Activated B cell treated with CpG ODN at 0.5 μM for 24 hours (primary cell): ENCODE measurements at regions not wholly inside any gene's neighbourhood (a gene's known extent, or its start where the extent isn't known, plus 50 kb on each side); places are given as distances from the start of the nearest gene placed in this dataset.

ENCODE experiments used
- ATAC-seq: fragments of 200-7000 bp; cut with Tn5 transposase; one replicate; pipeline ENCODE4 v1.10.0; 2021; ENCODE audit warnings: low read depth, mild to moderate bottlenecking, moderate library complexity
- CTCF ChIA-PET: fragments of 350-600 bp; sonication (Branson Sonifier 250); formaldehyde crosslinking; loops from one replicate; lab custom pipeline; 2021; ENCODE audit warnings: antibody characterized with exemption; lab: Charles Lee
- POLR2A ChIA-PET: fragments of 350-600 bp; sonication (Branson Sonifier 250); formaldehyde crosslinking; loops from one replicate; lab custom pipeline; 2021; ENCODE audit warnings: antibody characterized with exemption; lab: Charles Lee
- DNase-seq: peaks from one replicate; pipeline ENCODE4 v3.0.0; 2022
- H3K27ac Mint-ChIP-seq: one replicate; pipeline ENCODE4 v1.8.0; 2020; ENCODE audit warnings: mixed read lengths
- H3K27me3 Mint-ChIP-seq: one replicate; pipeline ENCODE4 v1.8.0; 2021; ENCODE audit warnings: mixed read lengths
- H3K36me3 Mint-ChIP-seq: one replicate; pipeline ENCODE4 v1.8.0; 2021; ENCODE audit warnings: low read depth, mixed read lengths
- H3K4me1 Mint-ChIP-seq: one replicate; pipeline ENCODE4 v1.8.0; 2021; ENCODE audit warnings: mixed read lengths
- H3K4me3 Mint-ChIP-seq: one replicate; pipeline ENCODE4 v1.8.0; 2020; ENCODE audit warnings: mild to moderate bottlenecking, mixed read lengths
- H3K9me3 Mint-ChIP-seq: one replicate; pipeline ENCODE4 v1.8.0; 2020; ENCODE audit warnings: mixed read lengths
- intact Hi-C: fragments of 100-400 bp; cut with micrococcal nuclease; formaldehyde crosslinking; loops from one replicate; pipeline ENCODE4 v1.15.1; 2024
- TF ChIP-seq, protein P1 (sequence below): fragments of 200-600 bp; IDR thresholded peaks from one replicate; pipeline ENCODE4 v1.8.0; 2022; ENCODE audit warnings: antibody characterized with exemption, mild to moderate bottlenecking

DNA sequence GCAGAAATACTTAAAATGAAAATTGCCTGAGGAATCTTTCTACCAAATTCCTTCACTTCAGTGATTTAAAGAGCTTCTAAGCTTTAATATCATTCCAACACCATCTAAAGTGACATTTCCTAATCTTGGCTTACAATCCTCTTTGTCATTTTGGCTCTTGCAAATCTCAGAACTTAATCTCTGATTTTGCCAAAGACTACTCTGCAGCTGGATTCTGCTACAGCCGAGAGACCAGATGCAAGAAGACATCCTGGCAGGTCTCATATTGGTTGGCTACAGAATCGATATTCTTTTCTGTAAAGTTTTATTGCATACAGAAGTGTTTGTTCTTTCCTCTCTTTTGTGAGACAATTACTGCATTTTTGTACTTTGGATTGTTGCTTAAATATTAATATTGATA, 716.5 kb upstream of the LRATD1 start:
- Mint-ChIP-seq H3K4me1 (no peaks in the 10 kb centered on the region), H3K9me3 (peaks cover 2% of the 10 kb centered on the region), H3K4me3 (no peak overlapping the region), H3K36me3 (no peaks in the 10 kb centered on the region), H3K27me3 (no peaks in the 10 kb centered on the region), H3K27ac (no peak overlapping the region)
- DNase-seq (no peak), ATAC-seq (no peak)
- intact Hi-C loops, result no loop called here
- TF ChIP-seq, protein P1, sequence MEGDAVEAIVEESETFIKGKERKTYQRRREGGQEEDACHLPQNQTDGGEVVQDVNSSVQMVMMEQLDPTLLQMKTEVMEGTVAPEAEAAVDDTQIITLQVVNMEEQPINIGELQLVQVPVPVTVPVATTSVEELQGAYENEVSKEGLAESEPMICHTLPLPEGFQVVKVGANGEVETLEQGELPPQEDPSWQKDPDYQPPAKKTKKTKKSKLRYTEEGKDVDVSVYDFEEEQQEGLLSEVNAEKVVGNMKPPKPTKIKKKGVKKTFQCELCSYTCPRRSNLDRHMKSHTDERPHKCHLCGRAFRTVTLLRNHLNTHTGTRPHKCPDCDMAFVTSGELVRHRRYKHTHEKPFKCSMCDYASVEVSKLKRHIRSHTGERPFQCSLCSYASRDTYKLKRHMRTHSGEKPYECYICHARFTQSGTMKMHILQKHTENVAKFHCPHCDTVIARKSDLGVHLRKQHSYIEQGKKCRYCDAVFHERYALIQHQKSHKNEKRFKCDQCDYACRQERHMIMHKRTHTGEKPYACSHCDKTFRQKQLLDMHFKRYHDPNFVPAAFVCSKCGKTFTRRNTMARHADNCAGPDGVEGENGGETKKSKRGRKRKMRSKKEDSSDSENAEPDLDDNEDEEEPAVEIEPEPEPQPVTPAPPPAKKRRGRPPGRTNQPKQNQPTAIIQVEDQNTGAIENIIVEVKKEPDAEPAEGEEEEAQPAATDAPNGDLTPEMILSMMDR, result no peak
- CTCF ChIA-PET, result no interaction called here
- POLR2A ChIA-PET, result no interaction called here

- DNase-seq (no peak), ATAC-seq (no peak)
- intact Hi-C loops, result no loop called here
- H3K9me3 Mint-ChIP-seq, result peaks cover 2% of the 10 kb centered on the region
- H3K4me3 Mint-ChIP-seq, result no peak overlapping the region
- H3K27me3 Mint-ChIP-seq, result no peaks in the 10 kb centered on the region
- ChIA-PET CTCF (no interaction called here), POLR2A (no interaction called here)
- TF ChIP-seq, protein P1, result no peak
- H3K36me3 Mint-ChIP-seq, result no peaks in the 10 kb centered on the region
- no peaks in the 10 kb centered on the region for H3K4me1 Mint-ChIP-seq
- no peak overlapping the region for H3K27ac Mint-ChIP-seq
Measured at GRCh38 chr2:13917958-13918357, 714.6 kb upstream of the LRATD1 start.

GRCh38 chr2:13919981-13920382, 712.5 kb upstream of the LRATD1 start:
- ChIA-PET POLR2A (no interaction called here), CTCF (no interaction called here)
- H3K4me1 Mint-ChIP-seq, result no peaks in the 10 kb centered on the region

DNA sequence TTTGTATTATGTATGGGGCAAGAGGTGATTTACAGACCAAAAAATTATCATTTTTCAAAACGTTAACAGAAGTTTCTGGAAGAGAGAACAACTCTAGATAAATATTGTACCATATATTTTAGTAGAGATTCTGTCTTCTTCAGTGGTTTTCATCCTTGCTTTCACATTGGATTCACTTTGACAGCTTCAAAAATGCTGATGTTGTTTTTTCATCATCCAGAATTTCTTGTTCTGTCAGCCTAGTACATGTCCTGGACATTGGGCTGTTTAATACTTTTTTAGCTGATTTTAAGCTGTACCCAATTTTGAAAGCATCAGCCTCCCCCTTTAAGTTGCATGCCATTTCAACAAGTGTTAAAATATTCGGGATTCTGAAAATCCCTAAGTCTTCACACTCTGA, 711.3 kb upstream of the LRATD1 start:
- intact Hi-C loops, result no loop called here

More at GRCh38 chr2:13919981-13920382, 712.5 kb upstream of the LRATD1 start:
- no peak overlapping the region for H3K27ac Mint-ChIP-seq
- H3K36me3 Mint-ChIP-seq, result no peaks in the 10 kb centered on the region
- ATAC-seq (no peak), DNase-seq (no peak)
- intact Hi-C loops, result no loop called here
- no peak overlapping the region for H3K4me3 Mint-ChIP-seq
- H3K27me3 Mint-ChIP-seq, result no peaks in the 10 kb centered on the region
- peaks cover 2% of the 10 kb centered on the region for H3K9me3 Mint-ChIP-seq
- TF ChIP-seq, protein P1, result no peak

GRCh38 chr2:13923823-13924222, 708.7 kb upstream of the LRATD1 start:
- H3K36me3 Mint-ChIP-seq, result no peaks in the 10 kb centered on the region
- peaks cover 4% of the 10 kb centered on the region for H3K9me3 Mint-ChIP-seq
- DNase-seq (no peak), ATAC-seq (no peak)
- no peak overlapping the region for H3K4me3 Mint-ChIP-seq
- TF ChIP-seq, protein P1, result no peak
- intact Hi-C loops, result no loop called here
- H3K27ac Mint-ChIP-seq, result no peak overlapping the region
- H3K27me3 Mint-ChIP-seq, result no peaks in the 10 kb centered on the region
- no peaks in the 10 kb centered on the region for H3K4me1 Mint-ChIP-seq
- CTCF ChIA-PET, result no interaction called here
- POLR2A ChIA-PET, result no interaction called here

More for the DNA sequence above, 711.3 kb upstream of the LRATD1 start:
- Mint-ChIP-seq H3K4me1 (no peaks in the 10 kb centered on the region), H3K9me3 (peaks cover 4% of the 10 kb centered on the region), H3K27ac (no peak overlapping the region), H3K4me3 (no peak overlapping the region), H3K27me3 (no peaks in the 10 kb centered on the region), H3K36me3 (no peaks in the 10 kb centered on the region)
- ChIA-PET CTCF (no interaction called here), POLR2A (no interaction called here)
- ATAC-seq, result no peak
- TF ChIP-seq, protein P1, result no peak
- no peak for DNase-seq
